Activated CD8-positive, alpha-beta T cell treated with anti-CD3 and anti-CD28 coated beads, Interleukin-2, amount 10 ng/mL, durations not matched to agents 7 days and 5 days (primary cell): ENCODE measurements at regions not wholly inside any gene's neighbourhood (a gene's known extent, or its start where the extent isn't known, plus 50 kb on each side); places are given as distances from the start of the nearest gene placed in this dataset.
"Not testable (repeated sequence)": the region's sequence is repeated elsewhere in the genome, so short reads cannot be mapped to it uniquely, and the experiment has no call there.

Experiments used
- ATAC-seq: fragments of 150-1000 bp; cut with Tn5 transposase; one replicate; pipeline ENCODE4 v1.10.0; 2021; ENCODE audit warnings: moderate library complexity
- CTCF ChIA-PET: fragments of 350-600 bp; sonication (Branson Sonifier 250); formaldehyde crosslinking; loops from one replicate; lab custom pipeline; 2021; ENCODE audit warnings: antibody characterized with exemption; lab: Charles Lee
- POLR2A ChIA-PET: fragments of 350-600 bp; sonication (Branson Sonifier 250); formaldehyde crosslinking; loops from one replicate; lab custom pipeline; 2021; ENCODE audit warnings: antibody characterized with exemption; lab: Charles Lee
- DNase-seq: peaks from one replicate; pipeline ENCODE4 v3.0.0-alpha.2; 2020
- H3K27ac Mint-ChIP-seq: one replicate; pipeline ENCODE4 v1.8.0; 2021; ENCODE audit warnings: mild to moderate bottlenecking, mixed read lengths
- H3K27me3 Mint-ChIP-seq: one replicate; pipeline ENCODE4 v1.8.0; 2021; ENCODE audit warnings: low read depth, mixed read lengths
- H3K36me3 Mint-ChIP-seq: one replicate; pipeline ENCODE4 v1.8.0; 2021; ENCODE audit warnings: low read depth, mixed read lengths
- H3K4me1 Mint-ChIP-seq: one replicate; pipeline ENCODE4 v1.8.0; 2021; ENCODE audit warnings: low read depth, mixed read lengths
- H3K4me3 Mint-ChIP-seq: one replicate; pipeline ENCODE4 v1.8.0; 2021; ENCODE audit warnings: mild to moderate bottlenecking, mixed read lengths
- H3K9me3 Mint-ChIP-seq: one replicate; pipeline ENCODE4 v1.8.0; 2022; ENCODE audit warnings: mixed read lengths; ENCODE audit not compliant: insufficient read depth

DNA sequence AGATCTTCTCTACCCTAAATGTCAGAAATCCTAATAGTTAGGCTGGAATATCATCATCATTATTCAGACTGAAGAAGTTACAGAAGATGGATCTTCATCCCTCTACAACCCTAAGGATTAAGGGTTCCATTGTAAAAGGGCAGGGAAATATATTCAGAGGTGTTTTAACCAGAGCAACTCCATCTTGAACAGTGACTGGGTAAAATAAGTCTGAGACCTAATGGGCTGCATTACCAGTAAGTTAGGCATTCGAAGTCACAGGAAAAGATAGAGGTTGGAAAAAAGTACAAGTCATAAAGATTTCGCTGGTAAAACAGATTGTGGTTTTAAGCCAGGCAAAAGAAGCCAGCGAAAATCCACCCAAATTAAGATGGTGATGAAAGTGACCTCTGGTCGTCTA is 968.7 kb downstream of the CNTNAP5 start:
- no peaks in the 10 kb centered on the region for H3K4me1 Mint-ChIP-seq
- H3K27me3 Mint-ChIP-seq, result no peaks in the 10 kb centered on the region
- ATAC-seq, result no peak

DNA sequence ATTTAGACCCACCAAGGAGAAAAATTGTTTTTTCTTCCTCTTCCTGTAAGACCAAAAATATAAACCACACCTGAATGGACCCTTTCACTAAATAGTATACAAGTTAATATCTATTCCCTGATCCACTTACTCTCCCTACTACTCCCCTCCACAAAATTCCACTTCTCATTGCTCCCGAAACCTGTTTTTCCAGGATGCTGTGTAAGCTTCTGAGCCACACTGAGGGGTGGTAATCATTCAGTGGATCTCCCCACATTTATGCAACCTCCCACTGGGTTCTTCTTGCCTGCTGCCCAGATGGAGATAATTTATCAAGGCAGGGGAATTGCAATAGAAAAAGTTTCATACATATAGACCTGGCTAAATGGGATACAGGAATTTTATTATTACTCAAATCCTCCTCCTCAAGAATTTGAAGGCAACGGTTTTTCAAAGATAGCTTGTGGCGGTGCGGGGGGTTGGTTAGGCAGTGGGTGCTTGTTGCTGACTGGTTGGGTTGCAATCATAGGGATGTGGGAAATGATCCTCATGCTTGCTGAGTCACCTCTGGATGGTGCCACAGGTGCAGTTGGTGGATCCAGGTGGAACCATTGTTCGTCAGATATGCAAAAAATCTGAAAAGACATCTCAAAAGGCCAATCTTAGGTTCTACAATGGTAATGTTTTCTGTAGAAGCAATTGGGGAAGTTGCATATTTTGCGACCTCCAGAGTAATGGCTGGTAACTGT is 970.3 kb downstream of the CNTNAP5 start:
- ATAC-seq (no peak), DNase-seq (no peak)
- CTCF ChIA-PET, result no interaction called here
- POLR2A ChIA-PET, result no interaction called here
- Mint-ChIP-seq H3K36me3 (no peaks in the 10 kb centered on the region), H3K9me3 (no peaks in the 10 kb centered on the region), H3K4me1 (no peaks in the 10 kb centered on the region), H3K27ac (no peak overlapping the region), H3K4me3 (no peak overlapping the region), H3K27me3 (no peaks in the 10 kb centered on the region)

More for the DNA sequence above, 968.7 kb downstream of the CNTNAP5 start:
- no peaks in the 10 kb centered on the region for H3K9me3 Mint-ChIP-seq
- CTCF ChIA-PET, result no interaction called here
- POLR2A ChIA-PET, result no interaction called here
- no peak overlapping the region for H3K27ac Mint-ChIP-seq
- no peak for DNase-seq
- no peaks in the 10 kb centered on the region for H3K36me3 Mint-ChIP-seq
- no peak overlapping the region for H3K4me3 Mint-ChIP-seq

DNA sequence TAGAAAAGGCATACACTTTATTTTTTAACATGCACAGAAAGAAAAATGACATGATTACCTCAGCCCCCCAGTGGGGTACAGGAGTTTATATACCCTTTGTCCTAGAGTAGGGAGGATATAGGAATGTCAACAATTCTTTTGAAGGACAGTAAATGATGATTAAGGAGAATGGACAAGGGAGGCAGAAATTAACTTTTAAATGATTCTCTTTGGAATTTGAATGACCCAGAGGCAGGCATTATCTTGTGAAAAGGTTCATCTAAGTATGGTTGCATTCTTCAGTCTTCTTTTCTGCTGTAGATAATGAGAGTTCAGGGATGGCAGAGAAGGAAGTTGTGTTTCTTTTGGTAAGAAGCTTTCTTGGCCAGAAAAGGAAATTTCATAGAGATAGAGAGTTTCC is 971.3 kb downstream of the CNTNAP5 start:
- Mint-ChIP-seq H3K36me3 (no peaks in the 10 kb centered on the region), H3K4me3 (no peak overlapping the region), H3K27ac (no peak overlapping the region), H3K4me1 (no peaks in the 10 kb centered on the region), H3K27me3 (no peaks in the 10 kb centered on the region), H3K9me3 (no peaks in the 10 kb centered on the region)
- DNase-seq (no peak), ATAC-seq (no peak)
- ChIA-PET CTCF (no interaction called here), POLR2A (no interaction called here)

DNA sequence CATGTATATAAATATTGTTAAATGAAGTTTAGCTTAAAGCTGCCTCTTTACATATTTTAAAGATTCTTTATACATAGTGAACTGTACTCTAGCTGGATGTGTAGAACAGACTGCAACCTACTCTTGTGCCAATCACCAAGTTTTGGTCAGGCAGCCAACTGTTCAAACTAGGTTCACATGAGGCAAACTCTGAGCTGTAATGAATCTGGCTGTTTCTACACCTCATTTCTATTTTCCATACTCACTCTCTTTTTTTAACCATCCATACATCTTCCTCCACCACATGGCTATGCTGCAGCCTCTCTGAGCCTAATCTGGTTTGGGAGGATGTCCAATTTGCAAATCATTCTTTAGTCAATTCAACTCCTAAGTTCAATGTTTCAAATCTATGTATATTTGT is 974.8 kb downstream of the CNTNAP5 start:
- ChIA-PET POLR2A (no interaction called here), CTCF (no interaction called here)
- H3K27ac Mint-ChIP-seq, result no peak overlapping the region
- no peak for ATAC-seq
- no peaks in the 10 kb centered on the region for H3K9me3 Mint-ChIP-seq
- H3K4me3 Mint-ChIP-seq, result no peak overlapping the region
- no peaks in the 10 kb centered on the region for H3K36me3 Mint-ChIP-seq
- H3K4me1 Mint-ChIP-seq, result no peaks in the 10 kb centered on the region
- no peak for DNase-seq
- H3K27me3 Mint-ChIP-seq, result no peaks in the 10 kb centered on the region

DNA sequence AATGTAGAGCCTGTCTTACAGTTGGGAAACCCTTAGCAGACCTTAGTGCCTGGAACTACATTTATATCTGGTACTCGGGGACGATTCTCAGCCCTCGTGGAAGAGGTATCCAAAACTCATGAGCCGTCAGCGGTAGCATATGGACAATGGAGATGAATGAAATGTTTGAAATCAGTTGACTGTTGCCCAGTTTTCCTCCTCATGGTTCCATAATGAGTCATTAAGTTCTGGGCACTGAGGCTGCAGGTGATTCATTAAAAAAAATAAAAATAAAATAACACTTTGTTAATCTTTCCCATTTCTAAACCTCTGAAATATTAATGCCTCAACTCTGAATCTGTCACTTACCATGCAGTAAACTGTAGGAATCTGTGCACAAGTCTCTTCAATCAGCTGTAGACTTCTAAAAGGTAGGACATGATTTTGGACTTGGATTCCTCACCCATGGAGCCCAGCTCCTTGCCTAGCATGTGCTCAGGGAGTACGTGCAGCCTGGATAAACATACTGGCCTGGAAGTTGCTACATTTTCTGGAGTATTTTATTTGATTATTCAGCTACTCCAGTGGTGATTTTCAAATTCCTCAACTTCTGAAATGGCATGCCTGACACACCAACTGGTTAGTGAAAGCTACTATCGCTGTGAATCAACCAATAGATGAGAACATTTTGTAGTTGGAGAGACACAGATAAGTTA is 979.2 kb downstream of the CNTNAP5 start:
- Mint-ChIP-seq H3K4me1 (no peaks in the 10 kb centered on the region), H3K27me3 (no peaks in the 10 kb centered on the region), H3K27ac (no peak overlapping the region), H3K4me3 (no peak overlapping the region), H3K9me3 (no peaks in the 10 kb centered on the region), H3K36me3 (no peaks in the 10 kb centered on the region)
- ChIA-PET POLR2A (no interaction called here), CTCF (no interaction called here)
- ATAC-seq (no peak), DNase-seq (no peak)

DNA sequence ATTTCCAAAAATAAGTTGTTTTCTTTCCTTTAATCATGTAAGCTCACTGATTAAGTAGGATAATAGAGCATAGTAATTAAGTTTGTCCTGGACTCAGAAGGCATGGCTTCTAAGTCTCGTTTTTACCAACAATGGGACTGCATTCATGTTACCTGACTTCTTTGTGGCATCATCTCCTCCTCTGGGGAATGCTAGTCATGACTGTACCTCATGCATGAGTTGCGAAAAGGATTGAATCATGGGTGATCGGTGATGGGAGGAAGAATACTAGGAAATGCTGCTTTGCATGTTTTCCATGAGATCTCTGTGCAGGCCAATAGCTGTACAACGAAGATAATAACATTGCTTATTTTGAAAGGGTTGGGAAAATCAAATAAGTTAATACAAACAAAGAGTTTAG is 981.6 kb downstream of the CNTNAP5 start:
- Mint-ChIP-seq H3K27me3 (no peaks in the 10 kb centered on the region), H3K27ac (no peak overlapping the region), H3K9me3 (no peaks in the 10 kb centered on the region), H3K4me3 (no peak overlapping the region), H3K36me3 (no peaks in the 10 kb centered on the region), H3K4me1 (no peaks in the 10 kb centered on the region)
- DNase-seq (no peak), ATAC-seq (no peak)
- POLR2A ChIA-PET, result no interaction called here
- CTCF ChIA-PET, result interaction anchor here (0.5 kb wide), 1 partner anchor 14 kb away, joined by 3 read pairs; no protein-coding TSS in a partner anchor

DNA sequence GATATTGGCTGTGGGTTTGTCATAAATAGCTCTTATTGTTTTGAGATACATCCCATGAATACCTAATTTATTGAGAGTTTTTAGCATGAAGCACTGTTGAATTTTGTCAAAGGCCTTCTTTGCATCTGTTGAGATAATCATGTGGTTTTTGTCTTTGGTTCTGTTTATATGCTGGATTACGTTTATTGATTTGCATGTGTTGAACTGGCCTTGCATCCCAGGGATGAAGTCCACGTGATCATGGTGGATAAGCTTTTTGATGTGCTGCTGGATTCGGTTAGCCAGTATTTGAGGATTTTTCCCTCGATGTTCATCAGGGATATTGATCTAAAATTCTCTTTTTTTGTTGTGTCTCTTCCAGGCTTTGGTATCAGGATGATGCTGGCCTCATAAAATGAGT is 1003.6 kb downstream of the CNTNAP5 start:
- H3K4me3 Mint-ChIP-seq, POLR2A ChIA-PET, H3K27me3 Mint-ChIP-seq, H3K27ac Mint-ChIP-seq, H3K4me1 Mint-ChIP-seq, CTCF ChIA-PET, ATAC-seq, DNase-seq, H3K36me3 Mint-ChIP-seq: not testable (repeated sequence)
- H3K9me3 Mint-ChIP-seq, result peaks cover 14% of the 10 kb centered on the region

DNA sequence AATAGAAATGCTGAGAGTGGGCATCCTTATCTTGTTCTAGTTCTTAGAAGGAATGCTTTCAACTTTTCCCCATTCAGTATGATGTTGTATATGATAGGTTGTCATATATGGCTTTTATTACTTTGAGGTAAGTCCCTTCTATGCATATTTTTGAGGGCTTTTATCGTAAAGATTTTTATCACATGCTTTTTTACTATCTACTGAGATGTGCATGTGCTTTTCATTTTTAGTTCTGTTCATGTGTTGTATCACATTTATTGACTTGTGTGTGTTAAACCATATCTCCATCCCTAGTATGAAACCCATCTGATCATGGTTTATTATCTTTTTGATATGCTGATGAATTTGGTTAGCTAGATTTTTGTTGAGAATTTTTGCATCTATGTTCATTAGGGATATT is 1008.8 kb downstream of the CNTNAP5 start:
- DNase-seq, result no peak
- H3K4me1 Mint-ChIP-seq, result no peaks in the 10 kb centered on the region
- ATAC-seq, result no peak
- H3K27ac Mint-ChIP-seq, result no peak overlapping the region
- ChIA-PET POLR2A (no interaction called here), CTCF (no interaction called here)
- no peak overlapping the region for H3K4me3 Mint-ChIP-seq
- H3K27me3 Mint-ChIP-seq, result no peaks in the 10 kb centered on the region
- peaks cover 6% of the 10 kb centered on the region for H3K9me3 Mint-ChIP-seq
- no peaks in the 10 kb centered on the region for H3K36me3 Mint-ChIP-seq

DNA sequence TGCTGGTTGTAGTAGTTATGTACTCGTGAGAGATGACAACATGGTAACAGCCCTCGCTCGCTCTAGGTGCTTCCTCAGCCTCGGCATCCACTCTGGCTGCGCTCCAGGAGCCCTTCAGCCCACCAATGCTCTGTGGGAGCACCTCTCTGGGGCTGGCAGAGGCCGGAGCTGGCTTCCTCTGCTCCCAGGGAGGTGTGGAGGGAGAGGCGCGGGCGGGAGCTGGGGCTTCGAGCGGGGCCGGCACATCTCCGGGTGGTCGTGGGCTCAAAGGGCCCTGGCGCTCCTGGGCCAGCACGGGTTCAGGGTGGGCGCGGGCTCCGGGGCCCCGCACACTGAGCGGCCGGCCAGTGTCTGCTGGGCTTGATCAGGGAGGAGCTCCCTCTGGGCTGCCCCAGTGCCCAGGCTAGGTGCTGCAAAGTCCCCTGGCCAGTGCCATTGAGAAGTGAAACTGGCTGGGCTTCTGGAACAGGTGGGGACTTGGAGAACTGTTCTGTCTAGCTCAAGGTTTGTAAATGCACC is 1012.1 kb downstream of the CNTNAP5 start:
- Mint-ChIP-seq H3K36me3 (no peaks in the 10 kb centered on the region), H3K4me3 (no peak overlapping the region), H3K9me3 (peaks cover 11% of the 10 kb centered on the region), H3K27me3 (no peaks in the 10 kb centered on the region), H3K27ac (no peak overlapping the region), H3K4me1 (no peaks in the 10 kb centered on the region)
- ChIA-PET POLR2A (no interaction called here), CTCF (no interaction called here)
- ATAC-seq, result no peak
- DNase-seq, result no peak

DNA sequence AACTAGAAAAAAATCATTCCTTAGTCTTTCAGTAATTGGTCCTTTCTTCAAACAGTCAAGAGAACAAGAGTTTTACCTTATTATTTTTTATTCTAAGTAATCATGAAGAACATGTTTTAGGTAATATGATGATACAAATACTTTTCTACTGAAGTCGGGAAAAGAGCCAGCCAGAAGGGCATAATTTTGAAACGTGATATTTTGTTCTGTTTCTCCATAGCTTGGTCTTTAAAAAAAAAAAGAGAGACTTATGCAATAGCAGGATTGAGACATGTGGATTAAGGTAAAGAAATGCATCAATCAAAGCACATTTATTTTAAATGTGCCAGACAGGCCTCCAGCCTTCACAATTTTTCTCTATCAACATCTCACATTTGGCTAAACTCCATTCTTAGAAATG is 1016.8 kb downstream of the CNTNAP5 start:
- DNase-seq, result no peak
- Mint-ChIP-seq H3K4me3 (no peak overlapping the region), H3K27ac (no peak overlapping the region), H3K9me3 (peaks cover 9% of the 10 kb centered on the region), H3K4me1 (no peaks in the 10 kb centered on the region), H3K36me3 (no peaks in the 10 kb centered on the region), H3K27me3 (no peaks in the 10 kb centered on the region)
- ATAC-seq, result no peak
- ChIA-PET POLR2A (no interaction called here), CTCF (no interaction called here)

DNA sequence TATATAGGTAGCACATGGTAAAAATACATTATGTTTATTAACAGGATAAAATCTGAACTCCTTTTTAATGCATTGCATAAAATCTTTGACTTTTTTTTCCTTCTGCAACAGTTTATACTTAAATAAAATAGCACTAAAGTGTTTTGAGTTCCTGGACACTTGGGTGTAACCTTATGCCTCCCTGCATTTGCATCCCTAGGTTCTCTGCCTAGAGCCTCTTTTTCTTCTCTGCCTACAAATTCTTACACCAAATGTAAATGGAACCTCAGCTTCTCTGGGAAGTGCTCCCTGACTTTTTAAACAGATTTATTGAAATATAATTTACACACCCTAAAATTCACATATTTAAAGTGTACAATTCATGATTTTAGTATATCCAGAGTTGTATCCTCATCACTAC is 1017.6 kb downstream of the CNTNAP5 start:
- ATAC-seq, result no peak

DNA sequence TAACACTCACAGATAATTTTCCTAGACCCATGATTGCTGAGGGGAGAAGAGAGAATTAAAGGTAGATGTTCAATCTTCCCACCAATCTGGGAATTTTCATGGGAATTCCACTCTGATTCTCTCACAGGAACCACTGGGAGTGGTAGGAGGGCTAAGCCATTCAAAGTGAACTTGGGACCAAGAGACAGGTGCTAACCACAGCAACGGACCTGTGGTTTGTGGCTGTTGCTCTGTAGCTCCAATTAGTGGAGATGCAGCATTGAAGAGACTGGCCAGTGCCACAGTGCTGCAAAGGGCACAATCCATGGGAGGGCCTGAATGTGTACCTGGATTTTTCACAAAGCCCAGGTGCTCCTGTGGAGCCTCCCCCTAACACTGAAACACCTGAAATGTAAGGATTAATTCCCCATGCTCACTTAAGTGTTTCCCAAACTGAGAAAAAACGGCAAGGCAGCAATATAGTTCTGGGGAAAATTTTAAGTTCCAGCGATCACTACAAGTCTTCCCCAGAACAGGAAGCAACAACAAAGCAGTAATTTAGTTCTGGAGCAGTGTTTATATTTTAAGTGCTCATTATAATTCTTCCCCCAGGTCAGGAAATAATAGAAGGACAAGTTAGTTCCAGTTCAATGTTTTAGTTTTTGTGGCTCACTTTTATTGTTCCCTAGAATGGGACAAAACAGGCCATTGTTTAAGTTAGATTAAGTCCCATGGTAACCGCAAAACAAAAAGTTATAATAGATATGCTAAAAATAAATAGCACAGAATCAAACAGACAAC is 1045.8 kb downstream of the CNTNAP5 start:
- Mint-ChIP-seq H3K4me1 (no peaks in the 10 kb centered on the region), H3K9me3 (no peaks in the 10 kb centered on the region), H3K27me3 (no peaks in the 10 kb centered on the region), H3K4me3 (no peak overlapping the region), H3K36me3 (no peaks in the 10 kb centered on the region), H3K27ac (no peak overlapping the region)
- CTCF ChIA-PET, result no interaction called here
- POLR2A ChIA-PET, result no interaction called here
- DNase-seq (no peak), ATAC-seq (no peak)

More for the DNA sequence above, 1017.6 kb downstream of the CNTNAP5 start:
- H3K27ac Mint-ChIP-seq, result no peak overlapping the region
- H3K9me3 Mint-ChIP-seq, result peaks cover 9% of the 10 kb centered on the region
- H3K4me1 Mint-ChIP-seq, result no peaks in the 10 kb centered on the region
- H3K4me3 Mint-ChIP-seq, result no peak overlapping the region
- no peaks in the 10 kb centered on the region for H3K36me3 Mint-ChIP-seq
- CTCF ChIA-PET, result no interaction called here
- DNase-seq, result no peak
- POLR2A ChIA-PET, result no interaction called here
- H3K27me3 Mint-ChIP-seq, result no peaks in the 10 kb centered on the region
